SK-N-SH (cell line): ENCODE measurements at regions not wholly inside any gene's neighbourhood (a gene's known extent, or its start where the extent isn't known, plus 50 kb on each side); places are given as distances from the start of the nearest gene placed in this dataset.
"Not testable (repeated sequence)": the region's sequence is repeated elsewhere in the genome, so short reads cannot be mapped to it uniquely, and the experiment has no call there.

Source experiments
- CTCF ChIA-PET: fragments of 300-600, 350-600 bp; formaldehyde crosslinking; extraction: SDS; loops from one replicate; lab custom pipeline; 2021; lab: Yijun Ruan, JAX
- POLR2A ChIA-PET: fragments of 350-600 bp; sonication (Branson Sonifier 250); formaldehyde crosslinking; extraction: SDS; loops from one replicate; lab custom pipeline; 2020; ENCODE audit warnings: antibody characterized with exemption, inconsistent platforms; lab: Yijun Ruan, JAX
- DNase-seq: peaks from one replicate; pipeline ENCODE4 v3.0.0; 2012
- H2AFZ ChIP-seq: fragments of 200-600 bp; sonication (generic); 2 replicates; pipeline ENCODE4 v1.8.1; 2016; ENCODE audit warnings: antibody characterized with exemption, mild to moderate bottlenecking, low read depth
- H3F3A ChIP-seq: fragments of 200-600 bp; sonication (generic); replicated peaks from 2 replicates; pipeline ENCODE3; 2016; ENCODE audit warnings: antibody characterized with exemption, mild to moderate bottlenecking; ENCODE audit not compliant: insufficient read depth
- H3K27ac ChIP-seq, 2 experiments: fragments of 200-500 bp in 1 of 2; fragments of 200-600 bp in 1 of 2; sonication (Bioruptor generic) in 1 of 2; sonication (generic), shearing (Covaris generic) in 1 of 2; 2 replicates each; pipeline versions ENCODE4 v1.5.1 to v1.6.1; 2014 to 2016; ENCODE audit warnings: low read depth in 2 of 2, inconsistent platforms in 1 of 2, low read length in 1 of 2, mild to moderate bottlenecking in 1 of 2, mixed read lengths in 1 of 2
- H3K27me3 ChIP-seq: fragments of 200-600 bp; sonication (generic), shearing (Covaris generic); 2 replicates; pipeline ENCODE4 v1.6.1; 2016; ENCODE audit warnings: mixed run types; ENCODE audit not compliant: insufficient read depth
- H3K36me3 ChIP-seq, 2 experiments: fragments of 200-500 bp in 1 of 2; fragments of 200-600 bp in 1 of 2; sonication (Bioruptor generic) in 1 of 2; sonication (generic) in 1 of 2; replicated peaks in 1 of 2; 2 replicates each; pipeline versions ENCODE3 to v1.5.1; 2014 to 2016; ENCODE audit warnings: low read length in 1 of 2, mild to moderate bottlenecking in 1 of 2; ENCODE audit not compliant: insufficient read depth in 2 of 2, control insufficient read depth in 1 of 2
- H3K4me1 ChIP-seq, 2 experiments: fragments of 200-500 bp in 1 of 2; fragments of 200-600 bp in 1 of 2; sonication (Bioruptor generic) in 1 of 2; sonication (generic), shearing (Covaris generic) in 1 of 2; 2 replicates each; pipeline versions ENCODE4 v1.5.1 to v1.6.1; 2014 to 2016; ENCODE audit warnings: low read depth in 1 of 2, low read length in 1 of 2, mixed run types in 1 of 2; ENCODE audit not compliant: insufficient read depth in 2 of 2, control insufficient read depth in 1 of 2
- H3K4me2 ChIP-seq: fragments of 200-600 bp; sonication (generic), shearing (Covaris generic); 2 replicates; pipeline ENCODE4 v1.6.1; 2017; ENCODE audit warnings: mixed run types
- H3K4me3 ChIP-seq, 2 experiments: fragments of 200-500 bp in 1 of 2; fragments of 200-600 bp in 1 of 2; sonication (Bioruptor generic) in 1 of 2; sonication (generic), shearing (Covaris generic) in 1 of 2; 2 replicates each; pipeline versions ENCODE4 v1.5.1 to v1.8.1; 2014 to 2016; ENCODE audit warnings: low read depth in 2 of 2, inconsistent platforms in 1 of 2, low read length in 1 of 2, mild to moderate bottlenecking in 1 of 2, mixed read lengths in 1 of 2, moderate library complexity in 1 of 2
- H3K79me2 ChIP-seq: fragments of 200-600 bp; sonication (generic); 2 replicates; pipeline ENCODE4 v1.8.1; 2017; ENCODE audit warnings: mild to moderate bottlenecking; ENCODE audit not compliant: insufficient read depth
- H3K9ac ChIP-seq: fragments of 200-600 bp; sonication (generic); 2 replicates; pipeline ENCODE4 v1.6.1; 2017; ENCODE audit warnings: mixed run types
- H3K9me2 ChIP-seq: fragments of 200-600 bp; sonication (generic); 2 replicates; pipeline ENCODE4 v1.6.1; 2017; ENCODE audit warnings: mixed run types
- H3K9me3 ChIP-seq: fragments of 200-600 bp; sonication (generic); 2 replicates; pipeline ENCODE4 v1.6.1; 2017; ENCODE audit warnings: mixed run types, mild to moderate bottlenecking, moderate library complexity
- H4K20me1 ChIP-seq: fragments of 200-600 bp; sonication (generic); 2 replicates; pipeline ENCODE4 v1.6.1; 2017; ENCODE audit warnings: mild to moderate bottlenecking, mixed run types; ENCODE audit not compliant: insufficient read depth
- CHD2 ChIP-seq: fragments of 150-350 bp; IDR thresholded peaks from 2 replicates; pipeline ENCODE4 v1.6.1; 2018; ENCODE audit warnings: low read length; ENCODE audit not compliant: partially characterized antibody
- MAX ChIP-seq: IDR thresholded peaks from 2 replicates; pipeline ENCODE4 v1.4.0; 2012; ENCODE audit warnings: low read depth
- NFIC ChIP-seq: IDR thresholded peaks from 2 replicates; pipeline ENCODE4 v1.4.0; 2012; ENCODE audit warnings: borderline replicate concordance
- PBX3 ChIP-seq: IDR thresholded peaks from 2 replicates; pipeline ENCODE4; 2012
- SIN3A ChIP-seq: IDR thresholded peaks from 2 replicates; pipeline ENCODE4 v1.6.1; 2012; ENCODE audit warnings: low read depth, mild to moderate bottlenecking, low read length, moderate library complexity, borderline replicate concordance
- TAF1 ChIP-seq: IDR thresholded peaks from 2 replicates; pipeline ENCODE4 v1.6.1; 2012; ENCODE audit warnings: low read depth, mild to moderate bottlenecking, low read length, moderate library complexity, borderline replicate concordance
- TCF12 ChIP-seq: IDR thresholded peaks from 2 replicates; pipeline ENCODE4 v1.4.0; 2012
- WGBS: methylation state at CpG from one replicate; pipeline ENCODE4 v1.1.6; 2017; ENCODE audit warnings: low lambda C conversion rate; 5-methylcytosine and 5-hydroxymethylcytosine counted together
- TF ChIP-seq, protein P1 (sequence below): IDR thresholded peaks from 2 replicates; pipeline ENCODE4 v1.6.1; 2012; ENCODE audit warnings: mild to moderate bottlenecking, low read depth, low read length, moderate library complexity

GRCh38 chr10:76618171-76618570 is 1019.4 kb downstream of the KCNMA1 start (continued):
- TF ChIP-seq, protein P1, sequence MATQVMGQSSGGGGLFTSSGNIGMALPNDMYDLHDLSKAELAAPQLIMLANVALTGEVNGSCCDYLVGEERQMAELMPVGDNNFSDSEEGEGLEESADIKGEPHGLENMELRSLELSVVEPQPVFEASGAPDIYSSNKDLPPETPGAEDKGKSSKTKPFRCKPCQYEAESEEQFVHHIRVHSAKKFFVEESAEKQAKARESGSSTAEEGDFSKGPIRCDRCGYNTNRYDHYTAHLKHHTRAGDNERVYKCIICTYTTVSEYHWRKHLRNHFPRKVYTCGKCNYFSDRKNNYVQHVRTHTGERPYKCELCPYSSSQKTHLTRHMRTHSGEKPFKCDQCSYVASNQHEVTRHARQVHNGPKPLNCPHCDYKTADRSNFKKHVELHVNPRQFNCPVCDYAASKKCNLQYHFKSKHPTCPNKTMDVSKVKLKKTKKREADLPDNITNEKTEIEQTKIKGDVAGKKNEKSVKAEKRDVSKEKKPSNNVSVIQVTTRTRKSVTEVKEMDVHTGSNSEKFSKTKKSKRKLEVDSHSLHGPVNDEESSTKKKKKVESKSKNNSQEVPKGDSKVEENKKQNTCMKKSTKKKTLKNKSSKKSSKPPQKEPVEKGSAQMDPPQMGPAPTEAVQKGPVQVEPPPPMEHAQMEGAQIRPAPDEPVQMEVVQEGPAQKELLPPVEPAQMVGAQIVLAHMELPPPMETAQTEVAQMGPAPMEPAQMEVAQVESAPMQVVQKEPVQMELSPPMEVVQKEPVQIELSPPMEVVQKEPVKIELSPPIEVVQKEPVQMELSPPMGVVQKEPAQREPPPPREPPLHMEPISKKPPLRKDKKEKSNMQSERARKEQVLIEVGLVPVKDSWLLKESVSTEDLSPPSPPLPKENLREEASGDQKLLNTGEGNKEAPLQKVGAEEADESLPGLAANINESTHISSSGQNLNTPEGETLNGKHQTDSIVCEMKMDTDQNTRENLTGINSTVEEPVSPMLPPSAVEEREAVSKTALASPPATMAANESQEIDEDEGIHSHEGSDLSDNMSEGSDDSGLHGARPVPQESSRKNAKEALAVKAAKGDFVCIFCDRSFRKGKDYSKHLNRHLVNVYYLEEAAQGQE: no peak
- no peak for TF ChIP-seq SIN3A

GRCh38 chr10:76616666-76617065 is 1020.9 kb downstream of the KCNMA1 start:
- H4K20me1 ChIP-seq, H3K9me2 ChIP-seq, DNase-seq, POLR2A ChIA-PET, H3K4me3 ChIP-seq, H3K27me3 ChIP-seq, H2AFZ ChIP-seq, H3K4me1 ChIP-seq, H3K9me3 ChIP-seq, H3K9ac ChIP-seq, H3K4me2 ChIP-seq, CTCF ChIA-PET, H3K36me3 ChIP-seq, H3F3A ChIP-seq, H3K79me2 ChIP-seq, H3K27ac ChIP-seq: not testable (repeated sequence)

DNA sequence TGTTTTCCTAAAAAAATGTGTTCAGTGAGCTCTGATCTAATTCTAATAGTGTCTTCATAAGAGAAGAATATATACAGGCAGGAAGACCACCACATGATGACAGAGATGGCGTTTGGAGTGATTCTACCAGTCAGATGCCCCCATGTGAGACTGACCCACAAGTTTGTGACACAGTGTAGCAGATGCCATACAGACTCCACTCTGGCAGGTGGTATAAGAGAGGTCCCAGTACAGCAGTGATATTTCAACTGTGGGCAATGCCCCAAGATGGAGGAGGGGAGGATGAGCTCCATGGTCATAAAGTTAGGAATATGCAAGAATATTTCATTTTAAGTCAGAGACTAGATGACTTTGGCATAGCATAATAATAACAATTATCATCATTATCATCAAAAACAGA is 1022.6 kb downstream of the KCNMA1 start:
- H3K4me3 ChIP-seq: no peak overlapping the region
- no peak overlapping the region for H3K27ac ChIP-seq
- H3K79me2 ChIP-seq: no peaks in the 10 kb centered on the region
- H4K20me1 ChIP-seq: no peaks in the 10 kb centered on the region
- no peaks in the 10 kb centered on the region for H3K27me3 ChIP-seq
- no peaks in the 10 kb centered on the region for H3K9me2 ChIP-seq
- CTCF ChIA-PET: no interaction called here
- POLR2A ChIA-PET: no interaction called here
- no peak overlapping the region for H3K9ac ChIP-seq
- WGBS: 42% methylated on average over 1 of the region's 1 CpG
- H3K4me2 ChIP-seq: no peak overlapping the region
- no peaks in the 10 kb centered on the region for H3K36me3 ChIP-seq
- no peaks in the 10 kb centered on the region for H3K4me1 ChIP-seq
- no peak for DNase-seq
- no peak overlapping the region for H2AFZ ChIP-seq
- TF ChIP-seq NFIC (no peak), CHD2 (no peak), MAX (no peak), TCF12 (no peak), TAF1 (no peak), PBX3 (no peak)
- peaks cover 5% of the 10 kb centered on the region for H3F3A ChIP-seq
- H3K9me3 ChIP-seq: no peaks in the 10 kb centered on the region
